GM23248 (cell line): ENCODE measurements at regions not wholly inside any gene's neighbourhood (a gene's known extent, or its start where the extent isn't known, plus 50 kb on each side); places are given as distances from the start of the nearest gene placed in this dataset.

Experiments used
- EZH2 ChIP-seq: fragments of 200-600 bp; sonication (generic); IDR thresholded peaks from 2 replicates; pipeline ENCODE4 v1.6.1; 2018; ENCODE audit warnings: antibody characterized with exemption, mild to moderate bottlenecking; ENCODE audit not compliant: insufficient read depth, poor library complexity, severe bottlenecking
- EZH2phosphoT487 ChIP-seq: fragments of 200-600 bp; sonication (generic); IDR thresholded peaks from 2 replicates; pipeline ENCODE4 v1.6.1; 2018; ENCODE audit warnings: antibody characterized with exemption, moderate library complexity, mild to moderate bottlenecking, low read depth; ENCODE audit not compliant: insufficient read depth

GRCh38 chr21:21955204-21955603 is 957.0 kb downstream of the NCAM2 start:
- TF ChIP-seq EZH2, result no peak
- TF ChIP-seq EZH2phosphoT487, result no peak
